ENCODE measurements at regions not wholly inside any gene's neighbourhood (a gene's known extent, or its start where the extent isn't known, plus 50 kb on each side); places are given as distances from the start of the nearest gene placed in this dataset.

DNA sequence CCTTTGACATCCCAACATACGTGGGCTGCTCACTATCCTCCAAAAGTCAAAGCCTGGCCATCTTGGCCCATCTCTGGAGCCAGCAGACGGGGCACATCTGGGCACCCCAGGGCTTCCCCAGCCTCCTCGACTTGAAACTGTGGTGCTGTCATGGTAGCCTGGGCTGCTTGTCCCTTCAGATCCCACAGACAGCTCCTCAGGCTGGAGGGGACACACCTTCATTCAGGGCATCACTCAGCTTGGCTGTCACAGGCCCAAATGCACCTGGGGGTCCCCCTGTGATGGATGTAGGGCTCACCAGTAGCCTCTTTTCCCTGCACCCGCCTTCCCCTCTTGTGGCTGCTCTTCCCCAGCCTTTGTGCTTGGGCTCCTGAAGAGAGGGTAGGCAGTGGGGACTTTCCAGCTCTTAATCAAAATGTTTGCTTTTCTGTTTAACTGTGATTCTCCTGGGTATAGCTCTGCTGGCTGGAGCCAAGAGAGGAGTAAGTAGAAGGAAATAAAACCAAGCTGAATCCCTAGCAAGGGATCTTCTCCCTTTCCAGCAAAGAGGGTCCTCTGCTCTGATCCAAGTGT, 92.3 kb downstream of the GYPC start:
- no peak for DNase-seq

DNA sequence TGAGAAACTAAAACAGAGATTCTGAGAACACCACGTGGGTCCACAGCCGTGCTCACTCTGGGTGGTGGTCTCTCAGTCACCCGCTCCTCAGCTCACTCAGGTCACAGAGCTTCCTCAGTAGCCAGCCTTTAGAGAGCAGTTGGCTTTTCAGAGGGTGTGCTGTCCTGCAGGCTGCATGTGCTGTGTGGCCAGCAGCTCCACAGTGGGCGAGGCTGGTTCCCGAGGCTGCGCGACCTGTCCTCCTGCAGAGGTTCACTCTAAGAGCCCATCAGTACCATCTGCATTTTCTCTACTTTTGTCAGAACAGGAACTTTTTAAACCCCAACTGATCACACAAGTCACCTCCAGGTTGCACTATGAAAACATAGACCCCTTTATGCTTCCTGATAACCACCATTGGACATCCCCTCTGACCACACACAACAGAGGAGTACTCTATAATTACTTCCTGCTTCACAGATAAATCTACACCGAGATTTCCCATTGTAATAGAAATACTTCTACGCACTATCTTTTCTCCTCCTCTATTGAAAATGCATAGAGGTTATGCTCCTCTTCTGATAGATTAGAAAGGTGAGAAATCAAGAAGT, 93.1 kb downstream of the GYPC start:
- DNase-seq: no peak

- peak; percentile 7 for DNase-seq
Measured at GRCh38 chr2:126749537-126749936, 93.6 kb downstream of the GYPC start.

GRCh38 chr2:126750506-126750905, 94.5 kb downstream of the GYPC start:
- peak; percentile 90 for DNase-seq

DNA sequence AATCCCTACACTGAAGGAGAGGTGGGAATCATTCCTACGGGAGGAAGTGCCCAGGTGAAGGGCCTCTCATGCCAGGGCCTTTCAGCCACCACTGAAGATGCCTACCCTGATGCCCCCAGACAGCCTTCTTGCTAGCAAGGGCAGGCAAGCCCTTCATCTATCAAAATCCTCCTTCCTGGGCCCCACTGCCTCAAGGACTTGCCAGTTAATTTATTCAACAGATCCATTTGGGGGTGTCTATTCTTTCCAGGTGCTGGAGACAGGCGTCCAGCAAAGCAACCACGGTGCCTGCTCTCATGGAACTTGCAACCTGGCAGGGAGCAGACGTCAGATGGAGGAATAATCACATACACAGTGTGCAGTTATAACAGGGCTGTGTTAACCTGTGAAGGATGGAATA, 95.5 kb downstream of the GYPC start:
- DNase-seq: peak; percentile 17

- DNase-seq: no peak
Measured at GRCh38 chr2:126752876-126753275, 96.9 kb downstream of the GYPC start.

GRCh38 chr2:126753501-126754212, 97.7 kb downstream of the GYPC start:
- DNase-seq: no peak

DNA sequence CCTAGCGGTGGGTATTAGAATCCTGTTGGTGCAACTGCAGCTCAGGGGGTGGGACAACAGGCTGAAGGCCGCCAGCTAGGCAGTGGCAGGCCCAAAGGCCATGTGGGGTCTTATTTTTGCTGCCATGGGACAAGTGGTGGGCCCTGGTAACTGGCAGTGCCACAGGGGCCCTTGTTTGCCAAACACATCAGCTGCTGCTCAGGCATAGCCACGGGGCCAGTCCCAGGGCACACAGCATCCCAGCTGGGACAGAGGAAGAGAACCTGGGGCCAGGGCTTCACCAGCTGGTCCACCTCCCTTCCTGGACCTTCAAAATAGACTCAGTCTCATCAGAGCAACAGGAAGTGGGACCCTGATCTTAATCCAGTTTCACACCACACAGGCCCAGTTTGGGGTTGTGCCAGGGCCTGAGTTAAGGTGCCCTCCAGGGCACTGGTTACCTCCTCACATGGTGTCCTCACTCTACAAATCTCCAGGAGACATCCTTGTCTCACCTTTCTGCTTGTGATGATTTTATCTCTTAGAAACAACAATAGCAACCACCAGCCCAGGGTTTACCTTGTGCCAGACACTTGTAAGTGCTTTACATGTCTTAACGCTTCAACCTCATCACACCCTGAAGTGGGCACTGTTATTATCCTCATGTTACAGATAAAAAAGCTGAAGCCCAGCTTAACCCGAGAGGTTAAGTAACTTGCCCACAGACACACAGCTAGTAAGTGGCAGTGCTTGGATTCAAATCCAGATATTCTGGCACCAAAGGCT, 98.5 kb downstream of the GYPC start:
- DNase-seq: no peak

GRCh38 chr2:126756125-126756524, 100.2 kb downstream of the GYPC start:
- no peak for DNase-seq

- no peak for DNase-seq
Measured at GRCh38 chr2:126761256-126761980, 105.5 kb downstream of the GYPC start.

GRCh38 chr2:126761981-126762878, 106.3 kb downstream of the GYPC start:
- no peak for DNase-seq

- DNase-seq: no peak
Measured at GRCh38 chr2:126764686-126765265, 108.8 kb downstream of the GYPC start.

- no peak for DNase-seq
Measured at GRCh38 chr2:126765395-126765794, 109.4 kb downstream of the GYPC start.

DNA sequence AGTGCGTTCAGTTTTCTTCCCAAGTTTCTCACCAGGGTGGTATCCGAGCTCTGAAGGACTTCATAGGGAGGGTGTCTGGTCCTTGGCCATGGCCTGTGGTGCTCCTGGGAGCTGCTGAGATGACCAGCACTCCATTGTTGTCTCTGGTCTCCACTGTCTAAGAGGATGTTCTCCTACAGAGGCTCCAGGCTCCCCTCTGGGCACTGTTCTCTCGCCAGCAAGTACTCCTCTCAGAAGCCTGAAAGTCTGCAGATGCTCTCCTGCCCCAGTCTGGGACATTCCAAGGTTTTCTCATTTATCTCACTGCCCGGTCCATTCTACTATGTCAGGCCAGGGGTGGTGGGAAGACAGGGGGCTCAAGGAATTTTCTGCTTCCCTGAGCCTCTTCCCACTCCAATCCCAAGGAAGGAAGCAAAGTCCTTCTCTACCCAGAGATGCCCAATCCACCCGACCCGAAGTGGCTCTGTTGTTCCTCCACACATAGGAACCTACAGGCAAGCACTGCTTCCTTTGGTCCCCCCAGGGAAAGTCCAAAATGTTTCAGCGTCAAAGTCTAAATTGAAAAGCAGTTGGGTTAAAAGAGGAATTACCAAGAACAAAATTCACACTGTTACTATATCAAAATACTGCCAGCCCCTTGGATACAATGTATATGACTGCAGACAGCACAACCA, 110.5 kb downstream of the GYPC start:
- DNase-seq: no peak

- no peak for DNase-seq
Measured at GRCh38 chr2:126766969-126767296, 111.0 kb downstream of the GYPC start.

- DNase-seq: no peak
Measured at GRCh38 chr2:126769118-126769517, 113.2 kb downstream of the GYPC start.

DNA sequence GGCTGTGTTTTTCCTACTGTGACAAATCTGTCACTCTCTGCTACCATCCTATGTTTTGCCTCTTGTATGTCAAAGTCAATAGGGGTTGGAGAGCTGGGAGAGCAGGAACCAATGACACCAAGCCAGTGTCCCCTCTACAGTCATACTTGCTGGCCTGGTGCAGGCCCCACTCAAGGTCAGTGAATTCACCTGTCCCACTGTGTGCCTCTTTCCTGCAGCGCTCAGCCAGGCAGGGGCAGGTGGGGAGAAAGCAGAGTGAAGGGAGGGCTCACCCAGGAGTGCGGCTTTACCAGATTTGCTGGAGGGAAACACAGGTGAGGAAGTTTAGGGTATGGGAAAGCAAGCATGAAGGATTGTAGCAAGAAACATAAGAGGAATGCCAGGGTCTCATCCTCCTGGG, 114.5 kb downstream of the GYPC start:
- no peak for DNase-seq

DNA sequence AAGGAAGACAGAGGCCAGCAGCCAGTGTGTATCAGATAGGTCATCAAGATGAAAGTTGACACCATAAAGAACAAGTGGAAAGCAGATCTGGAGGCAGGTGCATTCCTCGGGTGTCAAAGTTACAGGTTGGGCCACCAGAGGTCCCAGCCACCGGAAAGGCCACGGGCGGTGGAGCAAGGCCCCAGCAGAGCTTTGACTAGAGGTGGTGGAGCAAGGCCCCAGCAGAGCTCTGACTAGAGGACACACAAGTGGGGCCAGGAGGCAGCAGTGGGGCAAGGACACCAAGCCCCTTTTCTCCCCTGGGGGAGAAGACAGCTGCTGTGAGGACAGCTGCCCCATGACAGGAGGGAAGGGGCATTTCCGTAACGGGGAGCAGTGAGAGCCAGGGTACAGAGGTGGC, 115.1 kb downstream of the GYPC start:
- no peak for DNase-seq

GRCh38 chr2:126771501-126772195, 115.7 kb downstream of the GYPC start:
- DNase-seq: no peak

GRCh38 chr2:126774290-126774689, 118.3 kb downstream of the GYPC start:
- no peak for DNase-seq

GRCh38 chr2:126774761-126775160, 118.8 kb downstream of the GYPC start:
- DNase-seq: no peak

Data from NCI-H2171 treated with DMSO at 0.1 percent for 48 hours (cell line).